ENCODE measurements at regions not wholly inside any gene's neighbourhood (a gene's known extent, or its start where the extent isn't known, plus 50 kb on each side); places are given as distances from the start of the nearest gene placed in this dataset.
A peak's percentile ranks its signal among the peaks of the same experiment; 100 is the strongest.

- no peaks in the 10 kb centered on the region for H3K4me1 ChIP-seq (ENCODE audit: control insufficient read depth in 4 of 4, insufficient read depth in 4 of 4, low read length in 3 of 4)
Observed at GRCh38 chr21:38897532-38898421, 92.0 kb downstream of the ETS2 start.

More at GRCh38 chr21:38897532-38898421, 92.0 kb downstream of the ETS2 start:
- Histone ChIP-seq H3K27me3 (ENCODE audit: control insufficient read depth in 4 of 4, insufficient read depth in 4 of 4, low read length in 3 of 4) (no peaks in the 10 kb centered on the region), H3K4me3 (ENCODE audit: low read depth in 1 of 3, low read length in 3 of 3) (no peak overlapping the region), H3K27ac (ENCODE audit: low read depth in 1 of 2, low read length in 2 of 2) (peak overlapping the region; percentile 10 to 23), H3K9ac (ENCODE audit: low read depth in 1 of 2, low read length in 2 of 2) (peak overlapping the region in 1 of 2 donors; percentile 7), H3K9me3 (ENCODE audit: control insufficient read depth in 4 of 4, low read length in 3 of 4) (peaks cover 0 to 2% (median 0%) of the 10 kb centered on the region in 4 donors), H3K36me3 (ENCODE audit: control insufficient read depth in 4 of 4, insufficient read depth in 3 of 4, low read depth in 1 of 4, low read length in 3 of 4) (peaks cover 0 to 2% (median 0%) of the 10 kb centered on the region in 4 donors)
- no peak for DNase-seq (ENCODE audit: low spot score)
- 49% methylated on average over 6 of the region's 6 CpGs for WGBS
- TF ChIP-seq HNF4A (conservative IDR thresholded peaks at IDR 0.05) (no peak), RAD21 (IDR thresholded peaks at IDR 0.05) (no peak), YY1 (IDR thresholded peaks at IDR 0.05) (peak; percentile 17), EGR1 (IDR thresholded peaks at IDR 0.05; ENCODE audit: low read depth in 2 of 2) (no peak), ZBTB33 (IDR thresholded peaks at IDR 0.05) (no peak), RXRA (IDR thresholded peaks at IDR 0.05) (no peak), TAF1 (conservative IDR thresholded peaks at IDR 0.05) (no peak), HNF4G (IDR thresholded peaks at IDR 0.05) (no peak), GABPA (IDR thresholded peaks at IDR 0.05 in 1 of 2, conservative IDR thresholded peaks at IDR 0.05 in 1 of 2) (no peak), REST (IDR thresholded peaks at IDR 0.05) (no peak), NR2F2 (IDR thresholded peaks at IDR 0.05) (no peak), FOXA1 (IDR thresholded peaks at IDR 0.05) (no peak), CTCF (IDR thresholded peaks at IDR 0.05; ENCODE audit: low read depth, low read length, missing input control) (no peak), JUND (IDR thresholded peaks at IDR 0.05) (peak in 1 of 2 donors; percentile 17), ATF3 (IDR thresholded peaks at IDR 0.05) (peak; percentile 20), SP1 (IDR thresholded peaks at IDR 0.05) (no peak), MAX (IDR thresholded peaks at IDR 0.05) (no peak)
